K562 (cell line): ENCODE measurements at regions not wholly inside any gene's neighbourhood (a gene's known extent, or its start where the extent isn't known, plus 50 kb on each side); places are given as distances from the start of the nearest gene placed in this dataset.

ENCODE experiments used
- ATAC-seq: fragments of 200-7000 bp; cut with Tn5 transposase; 3 replicates; pipeline ENCODE4 v1.9.1; 2020; ENCODE audit warnings: moderate library complexity
- BruUV-seq: library from RNA; stranded (reverse); fragments of 400-500 nt; replicated peaks from 2 replicates; lab custom pipeline; 2021; lab: Mats Ljungman, UMichigan
- CTCF ChIA-PET: fragments of 300-600 bp; formaldehyde crosslinking; extraction: SDS; loops from one replicate; lab custom pipeline; 2021; ENCODE audit warnings: low intra/inter-chr PET ratio; lab: Yijun Ruan, JAX
- POLR2A ChIA-PET: fragments of 300-600, 350-650 bp; sonication (Branson Sonifier 250); formaldehyde crosslinking; extraction: SDS; loops from one replicate; lab custom pipeline; 2021; ENCODE audit warnings: antibody characterized with exemption, inconsistent platforms; lab: Yijun Ruan, JAX
- DNase-seq, 4 experiments: peaks; one replicate each; pipeline versions ENCODE4 v3.0.0 to v3.0.0-alpha.2; 2011 to 2018; ENCODE audit warnings: low spot score in 3 of 4, mixed read lengths in 3 of 4; ENCODE audit errors: extremely low read depth in 1 of 4
- FAIRE-seq: peaks from 2 replicates; lab custom pipeline; 2011; peaks lifted over from hg19 to GRCh38; lab: Jason Lieb, UNC
- H2AFZ ChIP-seq: 2 replicates; pipeline ENCODE4 v1.6.0; 2011; ENCODE audit warnings: low read depth, low read length, control low read depth, inconsistent platforms
- H3K27ac ChIP-seq: fragments of 200-600 bp; 3 replicates; pipeline ENCODE4 v1.8.0; 2011; ENCODE audit warnings: low read depth, mild to moderate bottlenecking, control low read depth, inconsistent platforms, low read length, moderate library complexity, mixed read lengths; ENCODE audit errors: extremely low read depth
- H3K27me3 ChIP-seq, 2 experiments: fragments of 300-600 bp in 1 of 2; 2 replicates in 1 of 2; 3 replicates in 1 of 2; pipeline versions ENCODE4 v1.6.0 to v1.8.0; 2011; ENCODE audit warnings: inconsistent platforms in 2 of 2, low read length in 2 of 2, mild to moderate bottlenecking in 1 of 2, mixed read lengths in 1 of 2, moderate library complexity in 1 of 2; ENCODE audit not compliant: control insufficient read depth in 2 of 2, insufficient read depth in 2 of 2
- H3K36me3 ChIP-seq: fragments of 300-600 bp; 3 replicates; pipeline ENCODE4 v1.8.0; 2011; ENCODE audit warnings: mild to moderate bottlenecking, low read length, inconsistent platforms; ENCODE audit not compliant: control insufficient read depth, insufficient read depth
- H3K4me1 ChIP-seq, 2 experiments: fragments of 200-600 bp in 1 of 2; replicated peaks in 1 of 2; 2 replicates in 1 of 2; 3 replicates in 1 of 2; pipeline versions ENCODE4 v1.5.1 to v1.8.0; 2011; ENCODE audit warnings: inconsistent platforms in 2 of 2, low read length in 2 of 2, mild to moderate bottlenecking in 1 of 2, mixed read lengths in 1 of 2, moderate library complexity in 1 of 2; ENCODE audit not compliant: control insufficient read depth in 2 of 2, insufficient read depth in 2 of 2
- H3K4me2 ChIP-seq: 2 replicates; pipeline ENCODE4 v1.6.1; 2011; ENCODE audit warnings: low read length, control low read depth, inconsistent platforms, mixed read lengths; ENCODE audit not compliant: insufficient read depth
- H3K4me3 ChIP-seq: fragments of 200-600 bp; sonication (generic), shearing (Covaris generic); 2 replicates; pipeline ENCODE4 v1.5.1; 2016; ENCODE audit warnings: control low read depth, inconsistent platforms
- H3K79me2 ChIP-seq: fragments of 200-600 bp; 3 replicates; pipeline ENCODE4 v1.8.0; 2011; ENCODE audit warnings: low read length, inconsistent platforms; ENCODE audit not compliant: control insufficient read depth, insufficient read depth
- H3K9ac ChIP-seq, 2 experiments: 2 replicates each; pipeline versions ENCODE4 v1.6.0 to v1.6.1; 2011; ENCODE audit warnings: low read depth in 2 of 2, low read length in 2 of 2, control low read depth in 1 of 2, inconsistent platforms in 1 of 2, mild to moderate bottlenecking in 1 of 2, mixed read lengths in 1 of 2; ENCODE audit not compliant: insufficient read depth in 1 of 2
- H3K9me1 ChIP-seq: one replicate; pipeline ENCODE4 v1.6.0; 2011; ENCODE audit warnings: inconsistent platforms, mild to moderate bottlenecking, low read length, moderate library complexity; ENCODE audit not compliant: control insufficient read depth, insufficient read depth
- H3K9me3 ChIP-seq: replicated peaks from 2 replicates; pipeline ENCODE4 v1.5.1; 2011; ENCODE audit warnings: low read depth, low read length, inconsistent platforms; ENCODE audit not compliant: control insufficient read depth, insufficient read depth
- H4K20me1 ChIP-seq: replicated peaks from 2 replicates; pipeline ENCODE4 v1.6.1; 2011; ENCODE audit warnings: low read length, inconsistent platforms, mixed read lengths; ENCODE audit not compliant: control insufficient read depth, insufficient read depth
- BDP1 ChIP-seq: IDR thresholded peaks from 3 replicates; pipeline ENCODE4 v1.6.1; 2011; ENCODE audit not compliant: insufficient read length, insufficient read depth
- BHLHE40 ChIP-seq: IDR thresholded peaks from 2 replicates; pipeline ENCODE4 v1.6.1; 2011; ENCODE audit warnings: low read length, improper control_type of control experiment
- FOXO4 ChIP-seq: fragments of 450-650 bp; formaldehyde crosslinking; IDR thresholded peaks from 2 replicates; pipeline ENCODE4 v1.4.0; 2020; ENCODE audit warnings: mild to moderate bottlenecking, moderate library complexity
- IRF1 ChIP-seq: sonication (generic); formaldehyde crosslinking; IDR thresholded peaks from 2 replicates; pipeline ENCODE4 v1.8.0; 2022; ENCODE audit warnings: missing genetic modification reagents, mild to moderate bottlenecking, borderline replicate concordance
- MTF1 ChIP-seq: fragments of 250-450 bp; sonication (Bioruptor Pico); IDR thresholded peaks from 2 replicates; pipeline ENCODE4 v1.9.0; 2021; ENCODE audit warnings: moderate library complexity, mild to moderate bottlenecking, inconsistent platforms, borderline replicate concordance
- NR2C2 ChIP-seq, 2 experiments: fragments of 200-800 bp in 1 of 2; sonication (Bioruptor generic) in 1 of 2; sonication (generic) in 1 of 2; formaldehyde crosslinking in 1 of 2; IDR thresholded peaks; 2 replicates each; pipeline versions ENCODE4 v1.6.1 to v1.8.0; 2016 to 2022; ENCODE audit warnings: mild to moderate bottlenecking in 1 of 2, missing compliant biosample characterization in 1 of 2, missing genetic modification characterization in 1 of 2, missing genetic modification reagents in 1 of 2
- OTX1 ChIP-seq: fragments of 450-650 bp; formaldehyde crosslinking; IDR thresholded peaks from 2 replicates; pipeline ENCODE4 v1.4.0; 2022; ENCODE audit warnings: mild to moderate bottlenecking
- SP1 ChIP-seq: sonication (generic); formaldehyde crosslinking; IDR thresholded peaks from 2 replicates; pipeline ENCODE4 v1.8.1; 2022; ENCODE audit warnings: mild to moderate bottlenecking, missing genetic modification reagents
- WGBS: fragments of 100-300 bp; shearing (Covaris generic); methylation state at CpG from one replicate; pipeline ENCODE4 v1.1.6; 2016; ENCODE audit warnings: low coverage, mixed read lengths; ENCODE audit not compliant: insufficient coverage; ENCODE audit errors: missing lambda C conversion rate; 5-methylcytosine and 5-hydroxymethylcytosine counted together
- in situ Hi-C: fragments of 300-500 bp; cut with MboI; formaldehyde crosslinking; loops from 4 replicates; pipeline ENCODE4 v1.15.0; 2018; ENCODE audit warnings: inconsistent platforms, mixed read lengths
- intact Hi-C: fragments of 100-400 bp; cut with micrococcal nuclease; formaldehyde crosslinking; loops from 2 replicates; pipeline ENCODE4 v1.14.2; 2022

GRCh38 chr10:107453561-107453960, 289.1 kb upstream of the SORCS1 start:
- H2AFZ ChIP-seq, result no peak overlapping the region
- H3K4me1 ChIP-seq, result no peaks in the 10 kb centered on the region
- no peak overlapping the region for H3K4me3 ChIP-seq
- no peaks in the 10 kb centered on the region for H3K9me3 ChIP-seq
- ATAC-seq (no peak), FAIRE-seq (no peak), DNase-seq (no peak)
- H3K36me3 ChIP-seq, result no peaks in the 10 kb centered on the region
- H3K27me3 ChIP-seq, result no peaks in the 10 kb centered on the region
- H3K27ac ChIP-seq, result no peak overlapping the region
- intact Hi-C loops, result no loop called here
- ChIA-PET CTCF (no interaction called here), POLR2A (no interaction called here)
- no TSS peak for BruUV-seq
- H4K20me1 ChIP-seq, result no peaks in the 10 kb centered on the region
- in situ Hi-C loops, result no loop called here
- WGBS, result 2% methylated on average over 4 of the region's 4 CpGs
- no peak overlapping the region for H3K9ac ChIP-seq
- no peaks in the 10 kb centered on the region for H3K9me1 ChIP-seq
- no peak overlapping the region for H3K4me2 ChIP-seq
- H3K79me2 ChIP-seq, result no peaks in the 10 kb centered on the region
- TF ChIP-seq OTX1 (CRISPR knock-in tag) (no peak), SP1 (CRISPR knock-in tag) (no peak), MTF1 (CRISPR knock-in tag) (no peak), NR2C2 (CRISPR knock-in tag; IDR thresholded peaks at IDR 0.05) (no peak), NR2C2 (tag; IDR thresholded peaks at IDR 0.05) (no peak), BHLHE40 (no peak), FOXO4 (no peak), IRF1 (CRISPR knock-in tag) (no peak), BDP1 (no peak)
